K562 (cell line): ENCODE measurements at regions not wholly inside any gene's neighbourhood (a gene's known extent, or its start where the extent isn't known, plus 50 kb on each side); places are given as distances from the start of the nearest gene placed in this dataset.

Experiments used
- CBFA2T3 ChIP-seq: fragments of 450-650 bp; IDR thresholded peaks from 2 replicates; pipeline ENCODE4 v1.6.1; 2017
- DNMT1 ChIP-seq: fragments of 450-650 bp; IDR thresholded peaks from 2 replicates; pipeline ENCODE4 v1.6.1; 2016; ENCODE audit warnings: antibody characterized with exemption, mild to moderate bottlenecking
- GTF2A2 ChIP-seq: IDR thresholded peaks from 2 replicates; pipeline ENCODE4 v1.6.1; 2016; ENCODE audit warnings: mild to moderate bottlenecking, missing genetic modification characterization, missing compliant biosample characterization
- KLF16 ChIP-seq: IDR thresholded peaks from 2 replicates; pipeline ENCODE4 v1.6.1; 2016; ENCODE audit warnings: antibody characterized with exemption
- MAFK ChIP-seq: IDR thresholded peaks from 2 replicates; pipeline ENCODE4 v1.6.1; 2011; ENCODE audit warnings: low read length, improper control_type of control experiment
- MECOM ChIP-seq: fragments of 250-450 bp; sonication (Bioruptor Pico); IDR thresholded peaks from 2 replicates; pipeline ENCODE4 v1.8.0; 2022; ENCODE audit warnings: inconsistent platforms
- NFATC3 ChIP-seq: fragments of 450-650 bp; IDR thresholded peaks from 2 replicates; pipeline ENCODE4 v1.6.1; 2017; ENCODE audit warnings: mild to moderate bottlenecking
- PHF21A ChIP-seq: fragments of 450-650 bp; IDR thresholded peaks from 2 replicates; pipeline ENCODE4 v1.6.1; 2017; ENCODE audit warnings: low read depth, borderline replicate concordance
- POLR2B ChIP-seq: fragments of 450-650 bp; IDR thresholded peaks from 2 replicates; pipeline ENCODE4 v1.6.1; 2018; ENCODE audit warnings: low read depth; ENCODE audit not compliant: partially characterized antibody
- PURB ChIP-seq: sonication (generic); formaldehyde crosslinking; IDR thresholded peaks from 2 replicates; pipeline ENCODE4 v1.9.0; 2021; ENCODE audit warnings: low read depth, mild to moderate bottlenecking, missing genetic modification reagents
- TBP ChIP-seq: optimal IDR thresholded peaks from 2 replicates; pipeline ENCODE3; 2011; ENCODE audit warnings: low read depth, low read length, improper control_type of control experiment
- ZNF124 ChIP-seq: sonication (generic); formaldehyde crosslinking; IDR thresholded peaks from 2 replicates; pipeline ENCODE4 v1.8.1; 2022; ENCODE audit warnings: missing genetic modification reagents
- ZNF57 ChIP-seq: fragments of 450-650 bp; formaldehyde crosslinking; IDR thresholded peaks from 2 replicates; pipeline ENCODE4 v1.4.0; 2020; ENCODE audit warnings: mild to moderate bottlenecking, moderate library complexity
- TF ChIP-seq, protein P1 (sequence below): fragments of 250-450 bp; sonication (Bioruptor Pico); IDR thresholded peaks from 2 replicates; pipeline ENCODE4 v1.8.0; 2022; ENCODE audit warnings: inconsistent platforms
- TF ChIP-seq, protein P2 (sequence below): fragments of 250-450 bp; sonication (Bioruptor Pico); IDR thresholded peaks from 2 replicates; pipeline ENCODE4 v1.4.0; 2020; ENCODE audit warnings: mild to moderate bottlenecking
- TF ChIP-seq, protein P3 (sequence below): fragments of 250-450 bp; sonication (Bioruptor Pico); IDR thresholded peaks from 2 replicates; pipeline ENCODE4 v1.5.1; 2021; ENCODE audit warnings: mild to moderate bottlenecking

DNA sequence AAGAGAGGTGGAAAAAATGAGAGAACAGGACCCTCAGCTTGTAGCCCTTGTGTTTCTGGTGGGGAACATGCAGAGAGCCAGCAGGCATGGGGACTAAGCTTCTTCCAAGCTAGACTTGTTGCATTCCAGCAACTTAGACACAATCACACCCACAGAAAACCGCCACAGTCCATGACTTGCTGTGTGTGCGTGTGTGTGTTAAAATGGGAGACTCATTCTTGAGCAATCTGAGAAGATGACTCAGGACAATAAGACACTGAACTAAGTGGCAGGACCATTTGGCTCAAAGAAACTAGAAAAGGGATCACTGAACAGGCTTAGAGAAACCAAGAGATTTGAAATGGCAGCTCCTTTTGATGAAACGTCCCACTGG, 78.0 kb downstream of the HLX start (continued):
- TF ChIP-seq NFATC3 = no peak
- TF ChIP-seq CBFA2T3 = peak; percentile 19; the same call in 1 of the 2 replicates
- no peak for TF ChIP-seq MECOM (CRISPR knock-in tag)
- TF ChIP-seq PURB (CRISPR knock-in tag) = no peak
- TF ChIP-seq, protein P1, sequence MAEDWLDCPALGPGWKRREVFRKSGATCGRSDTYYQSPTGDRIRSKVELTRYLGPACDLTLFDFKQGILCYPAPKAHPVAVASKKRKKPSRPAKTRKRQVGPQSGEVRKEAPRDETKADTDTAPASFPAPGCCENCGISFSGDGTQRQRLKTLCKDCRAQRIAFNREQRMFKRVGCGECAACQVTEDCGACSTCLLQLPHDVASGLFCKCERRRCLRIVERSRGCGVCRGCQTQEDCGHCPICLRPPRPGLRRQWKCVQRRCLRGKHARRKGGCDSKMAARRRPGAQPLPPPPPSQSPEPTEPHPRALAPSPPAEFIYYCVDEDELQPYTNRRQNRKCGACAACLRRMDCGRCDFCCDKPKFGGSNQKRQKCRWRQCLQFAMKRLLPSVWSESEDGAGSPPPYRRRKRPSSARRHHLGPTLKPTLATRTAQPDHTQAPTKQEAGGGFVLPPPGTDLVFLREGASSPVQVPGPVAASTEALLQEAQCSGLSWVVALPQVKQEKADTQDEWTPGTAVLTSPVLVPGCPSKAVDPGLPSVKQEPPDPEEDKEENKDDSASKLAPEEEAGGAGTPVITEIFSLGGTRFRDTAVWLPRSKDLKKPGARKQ (CRISPR knock-in tag) = no peak
- TF ChIP-seq, protein P2, sequence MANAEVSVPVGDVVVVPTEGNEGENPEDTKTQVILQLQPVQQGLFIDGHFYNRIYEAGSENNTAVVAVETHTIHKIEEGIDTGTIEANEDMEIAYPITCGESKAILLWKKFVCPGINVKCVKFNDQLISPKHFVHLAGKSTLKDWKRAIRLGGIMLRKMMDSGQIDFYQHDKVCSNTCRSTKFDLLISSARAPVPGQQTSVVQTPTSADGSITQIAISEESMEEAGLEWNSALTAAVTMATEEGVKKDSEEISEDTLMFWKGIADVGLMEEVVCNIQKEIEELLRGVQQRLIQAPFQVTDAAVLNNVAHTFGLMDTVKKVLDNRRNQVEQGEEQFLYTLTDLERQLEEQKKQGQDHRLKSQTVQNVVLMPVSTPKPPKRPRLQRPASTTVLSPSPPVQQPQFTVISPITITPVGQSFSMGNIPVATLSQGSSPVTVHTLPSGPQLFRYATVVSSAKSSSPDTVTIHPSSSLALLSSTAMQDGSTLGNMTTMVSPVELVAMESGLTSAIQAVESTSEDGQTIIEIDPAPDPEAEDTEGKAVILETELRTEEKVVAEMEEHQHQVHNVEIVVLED = no peak
- no peak for TF ChIP-seq DNMT1
- TF ChIP-seq POLR2B = no peak
- no peak for TF ChIP-seq PHF21A
- TF ChIP-seq, protein P3, sequence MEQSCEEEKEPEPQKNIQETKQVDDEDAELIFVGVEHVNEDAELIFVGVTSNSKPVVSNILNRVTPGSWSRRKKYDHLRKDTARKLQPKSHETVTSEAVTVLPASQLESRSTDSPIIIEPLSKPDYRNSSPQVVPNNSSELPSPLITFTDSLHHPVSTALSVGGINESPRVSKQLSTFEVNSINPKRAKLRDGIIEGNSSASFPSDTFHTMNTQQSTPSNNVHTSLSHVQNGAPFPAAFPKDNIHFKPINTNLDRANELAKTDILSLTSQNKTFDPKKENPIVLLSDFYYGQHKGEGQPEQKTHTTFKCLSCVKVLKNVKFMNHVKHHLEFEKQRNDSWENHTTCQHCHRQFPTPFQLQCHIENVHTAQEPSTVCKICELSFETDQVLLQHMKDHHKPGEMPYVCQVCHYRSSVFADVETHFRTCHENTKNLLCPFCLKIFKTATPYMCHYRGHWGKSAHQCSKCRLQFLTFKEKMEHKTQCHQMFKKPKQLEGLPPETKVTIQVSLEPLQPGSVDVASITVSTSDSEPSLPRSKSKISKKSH (CRISPR knock-in tag) = no peak
- TF ChIP-seq GTF2A2 (tag) = no peak
- peak; percentile 55 for TF ChIP-seq MAFK
- TF ChIP-seq KLF16 = no peak
- no peak for TF ChIP-seq ZNF57 (CRISPR knock-in tag)
- TF ChIP-seq ZNF124 (CRISPR knock-in tag) = no peak
- no peak for TF ChIP-seq TBP
- TF ChIP-seq, all 486 proteins: peak for 19
